Right hindlimb (tissue), 1 donor: ENCODE measurements at regions not wholly inside any gene's neighbourhood (a gene's known extent, or its start where the extent isn't known, plus 50 kb on each side); places are given as distances from the start of the nearest gene placed in this dataset.
A peak's percentile ranks its signal among the peaks of the same experiment; 100 is the strongest.

Source experiments
- DNase-seq: peaks from one replicate; pipeline ENCODE4 v3.0.0-alpha.2; 2018

DNA sequence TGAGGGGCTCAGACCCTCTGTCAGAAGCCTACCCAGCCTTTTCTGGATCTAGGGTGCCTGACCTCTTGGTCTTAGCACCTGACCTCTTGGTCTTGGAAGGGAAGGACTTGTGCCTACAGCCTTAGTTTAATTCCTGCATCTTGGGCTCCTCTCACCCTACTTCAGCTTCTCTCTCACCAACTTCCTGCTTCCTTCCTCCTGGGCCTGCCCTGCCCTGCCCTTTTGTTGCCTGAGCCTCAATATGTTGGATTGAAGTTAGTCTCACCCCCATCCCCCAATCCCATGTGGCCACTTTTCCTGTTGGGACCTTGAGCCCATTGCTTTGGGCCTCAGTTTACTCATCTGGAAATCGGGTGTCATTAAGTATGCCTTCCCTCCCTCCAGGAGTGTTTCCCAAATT lies 206.2 kb upstream of the SKOR2 start:
- no peak for DNase-seq

DNA sequence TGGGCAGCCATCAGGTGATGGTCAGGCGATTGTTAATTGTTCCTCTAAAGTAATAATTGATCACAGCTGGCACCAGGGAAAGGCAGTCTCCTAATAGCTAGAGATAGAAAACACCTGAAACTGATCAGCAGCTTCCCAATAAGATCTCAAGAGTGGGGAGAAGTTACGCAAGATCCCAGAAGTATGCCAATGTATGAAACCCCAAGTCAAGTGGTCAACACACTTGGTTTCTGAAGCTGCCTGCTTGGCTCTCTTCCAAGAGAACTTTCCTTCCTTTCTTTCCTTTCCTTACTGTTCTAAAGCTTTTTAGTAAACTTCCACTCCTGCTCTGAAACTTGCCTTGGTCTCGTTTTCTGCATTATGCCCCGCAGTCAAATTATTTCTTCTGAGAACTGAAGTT lies 201.6 kb upstream of the SKOR2 start:
- no peak for DNase-seq

DNA sequence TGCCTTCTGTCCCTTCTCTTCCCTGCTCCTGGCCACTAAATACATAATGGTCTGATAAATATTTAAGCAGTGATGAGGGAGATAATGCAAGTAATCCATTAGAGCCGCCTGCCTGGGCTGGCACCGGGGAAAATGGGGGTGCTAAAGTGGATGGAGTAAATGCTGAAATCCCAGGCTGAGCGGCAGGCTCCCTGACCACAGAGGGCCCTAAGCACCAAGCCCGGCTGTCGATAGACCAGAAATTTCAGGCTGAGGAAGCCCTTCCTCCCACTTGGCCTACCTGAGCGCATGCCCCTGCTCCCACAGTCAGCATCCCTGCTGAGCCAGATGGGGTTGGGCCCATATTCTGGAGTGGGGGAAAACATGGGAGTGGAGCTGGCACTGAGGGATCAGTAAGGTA lies 197.5 kb upstream of the SKOR2 start:
- DNase-seq = no peak

DNA sequence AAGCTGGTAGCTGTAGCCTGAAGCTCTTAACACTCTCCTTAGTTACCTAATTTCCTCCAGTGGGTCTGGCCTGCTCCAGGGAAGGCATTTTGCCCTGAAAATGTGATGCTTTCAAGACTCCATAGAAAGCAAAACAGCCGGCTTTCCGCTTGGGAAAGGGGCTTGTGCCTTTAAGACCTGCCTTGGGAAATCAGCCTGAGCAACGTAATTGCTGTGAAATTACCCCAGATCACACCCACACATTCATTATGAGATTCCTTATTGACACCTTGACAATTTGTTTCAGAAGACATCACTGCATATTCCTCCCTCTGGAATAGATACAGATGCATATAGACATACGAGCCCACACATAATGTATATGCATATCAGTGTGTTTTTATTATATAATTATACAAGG lies 190.5 kb upstream of the SKOR2 start:
- no peak for DNase-seq

DNA sequence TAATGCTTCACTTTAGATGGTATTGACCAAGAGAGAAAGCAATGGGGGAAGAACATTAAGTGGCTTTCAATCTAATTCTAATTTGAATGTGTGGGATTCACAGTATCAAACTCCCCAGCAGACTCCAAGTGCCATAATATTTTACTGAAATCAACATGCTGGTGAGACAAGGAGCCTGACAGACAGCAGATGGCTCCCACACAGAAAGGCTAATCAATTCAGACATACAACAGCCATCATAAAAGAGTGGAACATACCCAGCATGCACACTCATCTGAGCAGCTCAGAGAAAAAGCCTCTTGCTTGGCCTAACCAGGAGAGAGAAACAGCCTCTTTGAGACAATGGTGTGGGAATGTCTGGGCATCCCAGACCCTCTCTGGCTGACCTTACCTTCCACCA lies 186.5 kb upstream of the SKOR2 start:
- DNase-seq = no peak

DNA sequence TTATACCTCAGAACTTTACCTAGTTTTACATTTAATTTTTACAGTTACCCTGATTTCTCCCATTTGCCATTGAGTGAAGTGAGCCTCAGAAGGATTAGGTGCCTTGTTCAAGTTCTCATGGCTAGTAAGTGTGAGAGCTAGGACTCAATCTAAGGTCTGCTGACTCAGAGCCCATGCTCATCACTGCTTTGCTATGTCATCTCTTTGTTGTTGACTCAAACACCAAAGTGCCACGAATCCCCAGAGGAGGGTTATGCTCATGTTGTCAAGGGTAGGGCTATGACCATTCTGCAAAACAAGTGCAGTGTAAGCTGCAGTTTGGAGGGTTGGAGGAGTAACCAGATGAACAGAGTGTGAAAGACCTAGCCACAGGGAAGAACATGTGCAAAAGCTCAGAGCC lies 185.4 kb upstream of the SKOR2 start:
- no peak for DNase-seq

DNA sequence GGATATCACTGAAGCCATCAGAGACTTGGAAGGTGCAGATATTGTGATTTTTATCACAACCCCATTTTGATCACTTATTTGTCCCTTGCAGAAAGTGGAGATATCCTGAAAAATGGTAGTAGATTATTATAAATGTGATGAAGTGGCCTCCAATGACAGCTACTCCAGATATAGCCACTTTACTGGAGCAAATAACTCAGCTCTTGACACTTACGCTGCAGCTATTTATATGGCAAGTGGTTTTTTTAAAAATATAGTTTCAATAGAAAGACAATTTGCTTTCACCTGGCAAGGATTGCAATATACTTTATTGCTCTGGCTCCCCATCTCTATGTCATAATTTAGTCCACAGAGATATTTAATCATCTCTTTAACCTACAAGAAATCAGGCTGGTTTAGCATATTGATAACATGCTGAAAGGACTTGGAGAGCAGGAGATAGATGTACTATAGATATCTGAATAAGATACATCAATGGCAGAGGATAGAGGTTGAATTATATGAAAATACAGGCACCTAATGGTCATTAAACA lies 182.8 kb upstream of the SKOR2 start:
- DNase-seq = no peak

DNA sequence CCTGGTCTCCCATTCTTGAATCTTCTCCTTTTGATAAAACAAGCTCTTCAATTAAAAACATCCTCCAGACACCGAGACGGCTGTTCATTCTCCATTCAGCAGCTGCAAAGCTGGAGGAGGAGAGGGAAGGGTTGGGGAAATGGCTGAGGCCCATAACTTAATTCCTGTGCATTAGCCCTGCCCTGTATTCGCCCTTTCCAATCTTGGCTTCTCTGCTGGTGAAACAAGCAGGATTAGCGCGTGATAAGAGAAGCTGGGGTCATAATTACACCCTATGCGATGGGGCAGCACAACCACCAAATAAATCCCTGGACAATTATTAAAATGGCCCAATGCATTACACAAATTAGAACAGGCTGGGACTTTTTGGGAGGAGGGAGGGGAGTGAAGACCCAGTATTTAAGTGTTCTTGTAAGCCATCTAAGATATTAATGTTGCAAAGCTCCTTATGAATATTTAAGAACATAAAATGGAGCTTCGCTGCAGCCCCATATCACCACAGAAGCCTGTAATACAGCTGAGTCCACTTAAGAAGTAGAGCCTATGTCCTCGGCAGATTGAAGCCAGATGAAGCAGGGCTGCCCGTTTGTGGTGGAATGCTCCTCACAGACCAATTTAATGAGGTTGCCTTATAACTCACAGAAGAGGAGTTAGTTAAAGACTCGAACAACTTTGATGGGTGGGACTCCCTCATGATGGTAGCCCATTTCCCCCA lies 176.6 kb upstream of the SKOR2 start:
- DNase-seq = no peak

DNA sequence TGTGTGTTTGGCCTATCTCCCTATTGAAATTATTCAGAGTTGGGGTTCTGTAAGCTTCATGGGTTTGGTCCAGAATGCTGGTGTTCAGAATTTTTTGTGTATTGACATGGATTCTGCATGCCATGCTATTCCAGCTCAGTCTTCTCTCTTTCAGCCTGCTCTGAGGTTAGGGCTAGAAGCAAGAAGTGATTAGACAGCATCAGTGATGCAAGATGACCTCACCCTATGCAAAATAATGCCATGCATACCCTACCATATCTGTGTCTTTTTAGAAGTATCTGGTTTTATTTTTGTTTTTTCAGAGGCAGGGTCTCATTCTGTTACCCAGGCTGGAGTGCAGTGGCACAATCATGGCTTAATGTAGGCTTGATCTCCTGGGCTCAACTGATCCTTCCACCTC lies 175.6 kb upstream of the SKOR2 start:
- no peak for DNase-seq

DNA sequence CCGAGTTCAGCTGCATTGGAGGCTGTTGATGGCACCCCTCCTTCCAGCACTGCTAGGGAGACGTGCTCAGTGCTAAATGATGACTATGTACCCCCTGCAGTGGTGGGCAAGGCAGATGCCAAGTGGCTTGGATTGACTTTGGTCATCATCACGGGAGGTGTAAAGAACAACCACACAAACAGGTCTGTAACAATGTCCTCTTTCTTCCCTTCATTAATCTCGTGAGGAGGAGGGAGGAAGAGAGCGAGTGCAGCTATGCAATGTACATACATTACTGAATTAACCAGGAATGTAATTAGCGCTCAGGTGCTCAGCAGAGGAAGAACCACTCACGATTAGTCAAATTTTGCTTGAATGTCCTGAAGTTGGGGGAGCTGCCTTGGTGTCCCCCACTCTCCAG lies 173.9 kb upstream of the SKOR2 start:
- no peak for DNase-seq

DNA sequence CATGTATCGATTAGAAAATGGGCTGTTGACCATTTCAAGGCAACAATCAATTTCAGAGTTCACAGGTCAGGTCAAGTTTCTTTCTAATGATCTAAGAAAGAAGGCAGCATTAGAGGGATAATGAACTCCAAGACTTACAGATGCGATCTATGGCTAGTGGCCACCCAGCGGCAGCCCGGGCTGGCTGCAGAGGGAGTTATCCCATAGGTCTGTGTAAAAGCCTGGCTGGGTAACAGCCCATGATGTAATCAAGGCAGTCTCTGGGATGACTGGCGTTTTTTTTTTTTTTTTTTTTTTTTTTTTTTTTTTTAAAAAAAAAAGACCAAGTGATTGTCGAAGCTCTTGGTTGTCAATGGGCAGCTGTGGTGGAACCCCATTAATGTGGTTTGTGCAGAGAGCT lies 171.1 kb upstream of the SKOR2 start:
- DNase-seq = peak; percentile 29

DNA sequence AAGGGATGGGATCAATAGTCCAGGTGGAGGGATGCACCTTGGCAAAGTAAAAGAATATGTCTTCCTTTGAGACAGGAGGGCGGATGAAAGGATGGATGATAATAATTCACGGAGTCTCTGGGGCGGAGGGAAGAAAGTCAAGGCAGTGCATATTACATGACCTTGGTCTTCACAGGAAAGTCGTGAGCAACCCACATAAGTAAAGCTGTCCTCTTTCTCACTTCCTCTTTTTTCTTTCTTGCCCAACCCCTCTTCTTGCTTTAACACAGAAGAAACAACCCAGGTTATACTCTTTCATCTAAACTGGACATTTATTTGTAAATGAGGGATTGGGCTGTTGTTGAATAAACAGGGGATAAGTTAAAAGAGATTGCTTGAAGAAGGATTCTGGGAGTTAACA lies 168.7 kb upstream of the SKOR2 start:
- DNase-seq = no peak

DNA sequence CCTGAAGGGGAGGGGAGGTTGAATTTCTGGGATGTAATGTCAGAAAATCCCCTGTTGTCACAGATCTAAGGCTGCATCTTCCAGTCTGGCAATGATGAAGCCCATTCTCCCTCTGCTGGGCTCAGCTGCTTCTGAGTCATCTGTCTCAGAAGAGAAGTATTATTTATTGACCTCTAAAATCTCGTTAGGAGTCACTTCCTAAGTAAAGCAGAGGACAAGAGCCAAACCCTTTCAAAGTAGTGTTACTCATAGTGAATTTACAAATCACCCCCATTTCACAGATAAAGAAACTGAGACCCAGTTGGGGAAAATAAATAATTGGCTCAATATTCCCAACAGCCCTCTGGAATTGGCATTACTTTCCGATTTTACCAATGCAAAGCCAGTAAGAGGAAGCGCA lies 167.3 kb upstream of the SKOR2 start:
- peak; percentile 29 for DNase-seq

DNA sequence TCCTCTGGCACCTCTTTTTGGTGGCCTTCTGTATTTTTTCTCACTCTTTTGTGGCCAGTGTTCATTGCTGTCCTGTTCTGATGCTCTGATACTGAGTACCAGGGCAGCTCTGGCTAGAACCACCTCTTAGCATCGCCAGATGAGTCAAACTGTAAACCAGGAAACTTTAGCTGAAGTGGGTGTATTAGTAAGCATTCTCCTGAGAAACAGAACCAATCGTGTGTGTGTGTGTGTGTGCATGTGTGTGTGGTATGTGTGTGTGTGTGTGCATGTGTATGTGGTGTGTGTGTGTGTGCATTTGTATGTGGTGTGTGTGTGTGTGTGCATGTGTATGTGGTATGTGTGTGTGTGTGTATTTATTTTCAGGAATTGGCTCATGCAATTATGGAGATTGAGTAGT lies 166.3 kb upstream of the SKOR2 start:
- DNase-seq = no peak

DNA sequence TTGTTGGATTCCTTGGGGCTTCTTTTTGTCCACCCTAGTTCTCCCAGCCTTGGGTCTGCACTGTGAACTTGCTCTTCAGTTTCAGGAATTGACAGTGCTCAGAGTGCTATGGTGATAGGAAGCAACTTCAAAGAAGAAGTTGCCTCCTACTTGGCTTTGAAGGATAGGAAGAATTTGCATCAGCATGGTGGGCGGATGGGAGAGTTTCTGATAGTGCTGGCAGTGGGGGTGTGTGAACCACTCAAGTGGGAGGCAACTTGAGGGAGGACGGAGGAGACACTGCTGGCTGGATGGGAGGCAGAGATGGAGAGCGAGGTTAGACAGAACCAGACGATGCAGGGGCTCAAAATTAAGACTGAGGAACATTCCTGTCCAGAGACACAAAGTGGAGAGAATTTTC lies 164.4 kb upstream of the SKOR2 start:
- DNase-seq = no peak

DNA sequence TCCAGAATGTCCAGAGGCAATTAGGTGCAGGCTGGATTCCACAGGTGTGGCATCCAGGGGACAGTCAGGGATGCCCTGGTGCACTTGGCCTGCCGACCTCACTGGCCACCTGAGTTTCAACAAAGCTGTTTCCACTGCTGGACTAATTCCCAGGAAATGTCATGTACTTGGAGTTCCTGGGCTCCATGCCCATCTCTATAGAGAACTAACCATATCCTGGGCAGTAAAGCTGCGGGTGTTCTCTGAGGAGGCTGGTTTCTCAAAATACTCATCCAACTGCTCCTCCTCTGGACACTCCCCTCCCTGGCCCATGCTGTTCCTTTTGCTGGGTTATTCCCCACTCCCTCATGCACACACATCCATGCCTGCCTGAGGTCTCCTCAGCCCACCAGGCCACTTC lies 161.9 kb upstream of the SKOR2 start:
- DNase-seq = no peak

DNA sequence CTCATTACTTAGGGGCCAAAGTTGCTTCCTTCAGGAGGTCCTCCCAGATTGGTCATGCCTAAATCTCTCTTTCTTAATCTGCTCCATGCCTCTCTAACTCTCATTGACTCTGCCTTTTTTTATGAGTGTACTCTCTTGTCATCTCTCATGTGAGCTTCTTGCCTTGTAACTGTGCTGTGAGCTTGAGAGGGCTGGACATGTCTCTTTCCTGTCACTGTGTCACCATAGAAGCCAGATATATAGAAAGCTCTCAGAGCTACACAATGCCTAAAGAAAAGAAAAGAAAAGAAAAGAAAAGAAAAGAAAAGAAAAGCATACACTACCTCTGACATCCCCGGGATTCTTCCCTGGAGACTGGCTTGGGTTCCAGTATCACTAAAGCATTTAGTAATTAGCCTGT lies 161.5 kb upstream of the SKOR2 start:
- no peak for DNase-seq

DNA sequence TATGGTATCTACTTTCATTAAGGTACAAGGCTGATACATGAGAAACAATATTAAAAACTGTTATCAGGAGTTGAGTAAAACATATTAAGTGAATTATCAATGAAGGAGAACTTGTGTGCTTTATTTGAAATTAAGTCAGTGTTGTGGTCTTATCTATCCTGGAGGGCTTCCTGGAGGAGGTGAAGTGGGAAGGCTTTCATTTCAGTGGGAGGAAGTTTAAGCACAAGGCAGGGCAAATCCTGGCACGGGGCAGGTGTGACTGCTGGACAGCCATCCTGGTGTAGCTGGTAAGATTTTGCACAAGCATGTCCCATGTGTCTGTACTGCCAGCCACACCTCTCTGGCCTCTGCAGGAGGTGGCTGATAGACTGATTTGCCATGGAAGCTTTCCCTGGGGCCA lies 159.7 kb upstream of the SKOR2 start:
- DNase-seq = no peak

DNA sequence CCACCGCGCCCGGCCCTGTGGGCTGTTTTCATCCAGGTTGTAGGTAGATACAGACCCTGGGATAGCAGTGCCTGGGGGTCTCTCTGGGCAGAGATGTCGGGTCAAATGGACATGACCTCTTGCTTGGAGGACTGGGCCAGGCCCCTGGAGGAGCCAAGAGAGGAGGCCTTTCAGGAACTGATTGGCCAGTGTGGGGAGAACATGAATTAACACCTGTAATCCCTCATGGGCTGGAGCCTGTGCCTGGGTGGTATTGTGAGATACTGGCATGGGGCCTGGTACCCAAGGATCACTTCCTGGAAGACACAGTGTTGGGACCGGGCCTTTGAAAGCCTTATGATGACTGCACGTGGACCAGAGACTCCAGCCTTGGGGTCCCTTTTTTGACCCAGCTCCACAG lies 158.7 kb upstream of the SKOR2 start:
- no peak for DNase-seq

DNA sequence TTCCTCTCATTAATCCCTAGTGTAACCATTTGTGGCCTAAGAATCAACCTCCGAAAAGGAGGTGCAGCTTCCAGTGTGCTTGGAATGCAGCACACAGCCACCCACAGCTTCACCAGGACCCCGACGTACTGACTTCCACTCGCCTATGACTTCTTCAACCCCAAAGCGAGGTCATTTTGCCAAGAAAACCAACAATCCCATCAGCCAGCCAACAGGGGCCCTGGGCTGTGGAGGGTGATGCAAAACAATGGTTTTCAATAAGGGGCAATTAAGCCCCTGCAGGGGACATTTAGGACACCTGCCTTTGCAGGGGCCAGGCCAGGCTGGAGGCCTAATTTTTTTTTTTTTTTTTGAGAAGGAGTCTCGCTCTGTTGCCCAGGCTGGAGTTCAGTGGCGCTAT lies 158.1 kb upstream of the SKOR2 start:
- no peak for DNase-seq

DNA sequence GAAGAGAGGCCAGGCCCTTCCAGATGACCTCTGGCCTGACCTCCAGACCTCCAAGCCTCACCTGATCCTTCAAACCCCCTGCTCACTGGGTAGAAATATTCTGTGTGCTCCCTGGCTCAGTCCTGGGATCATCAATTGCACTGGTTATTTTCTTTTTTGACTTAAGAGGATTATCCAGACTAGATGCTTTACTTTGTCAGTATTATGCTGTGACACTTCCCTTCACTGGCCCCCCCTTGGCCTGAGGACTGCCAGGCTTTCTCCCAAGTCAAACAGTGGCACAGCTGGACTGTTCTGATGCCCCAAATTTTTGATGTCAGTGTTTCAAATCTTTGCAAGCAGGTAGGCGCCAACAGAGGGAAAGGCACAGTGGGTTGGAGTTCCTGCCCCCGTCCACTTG lies 156.3 kb upstream of the SKOR2 start:
- no peak for DNase-seq

DNA sequence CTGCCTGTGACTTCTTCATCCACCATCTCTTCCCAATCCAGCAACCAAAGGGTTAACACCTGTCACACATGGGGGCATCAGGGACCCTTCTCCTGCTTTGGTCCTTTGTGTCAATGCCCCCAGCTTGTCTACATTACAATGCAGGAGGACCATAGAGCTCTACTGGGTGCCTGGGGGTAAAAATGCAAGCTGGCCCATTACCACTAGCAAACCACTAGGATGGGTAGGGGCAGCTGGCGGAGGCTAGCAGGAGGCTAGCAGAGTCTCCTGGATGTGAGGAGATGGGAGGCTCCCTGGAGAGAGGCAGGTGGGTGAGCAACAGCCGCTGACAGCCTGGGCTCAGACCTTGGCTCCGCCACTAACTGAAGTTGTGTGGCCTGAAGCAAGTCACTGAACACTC lies 153.4 kb upstream of the SKOR2 start:
- no peak for DNase-seq

DNA sequence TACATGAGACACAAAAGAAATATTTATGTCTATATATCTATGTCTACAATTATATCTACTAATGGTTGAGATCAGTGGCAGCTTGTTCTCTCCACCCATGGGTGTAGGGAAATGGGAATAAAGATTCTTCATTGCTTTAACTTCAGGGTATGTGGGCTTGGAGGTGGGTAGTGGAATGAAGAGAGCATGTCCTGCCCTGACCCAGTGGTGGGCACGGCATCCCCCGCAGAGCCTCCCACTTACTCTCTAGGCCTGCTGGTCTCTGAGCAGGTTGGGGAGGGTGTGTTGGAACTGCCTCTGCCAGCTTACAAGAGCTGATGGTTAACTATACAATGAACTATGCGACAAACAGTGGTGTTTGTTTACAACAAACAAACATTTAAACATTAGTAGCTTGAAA lies 152.5 kb upstream of the SKOR2 start:
- DNase-seq = no peak

DNA sequence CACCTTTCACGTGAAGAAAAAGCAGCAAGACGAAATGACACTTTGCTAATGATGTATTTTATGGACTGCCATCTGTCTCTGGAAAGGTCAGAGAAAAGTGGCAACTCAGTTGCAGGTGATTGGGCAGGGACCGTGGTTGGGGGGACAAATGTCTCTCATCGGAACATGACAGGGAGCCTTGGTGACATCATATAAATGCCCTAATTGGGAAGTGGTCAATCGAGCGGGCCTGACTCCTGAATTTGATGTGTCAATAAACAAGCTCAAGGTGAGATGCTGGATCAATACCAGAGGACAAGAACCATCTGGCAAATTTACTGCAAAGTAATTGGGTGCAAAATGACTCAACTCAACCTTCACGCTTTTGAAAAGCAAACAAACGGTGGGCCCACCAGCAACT lies 151.9 kb upstream of the SKOR2 start:
- DNase-seq = no peak

DNA sequence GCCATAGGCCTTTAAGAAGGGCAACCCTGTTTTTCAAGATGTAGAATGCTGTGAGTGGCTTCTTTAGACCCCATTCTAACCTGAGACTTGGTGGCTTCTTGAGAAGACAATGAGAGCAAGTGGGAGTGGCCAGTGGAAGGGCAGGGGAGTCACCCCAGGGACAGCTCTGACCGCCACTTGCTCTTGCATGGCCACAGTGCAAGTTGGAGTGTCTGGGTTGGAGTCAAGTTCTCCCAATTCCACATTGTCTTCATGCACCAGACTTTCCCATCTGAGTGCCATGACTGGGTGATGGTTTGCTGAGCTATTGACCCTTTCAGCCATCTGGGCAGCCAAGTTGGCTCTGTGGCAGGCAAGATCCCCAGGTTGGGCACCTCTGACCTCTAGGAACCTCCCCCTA lies 148.0 kb upstream of the SKOR2 start:
- no peak for DNase-seq
